HS-27A (cell line): ENCODE measurements at regions not wholly inside any gene's neighbourhood (a gene's known extent, or its start where the extent isn't known, plus 50 kb on each side); places are given as distances from the start of the nearest gene placed in this dataset.

Experiments
- DNase-seq: peaks from one replicate; pipeline ENCODE4 v3.0.0-alpha.2; 2012; ENCODE audit warnings: low read depth, missing footprints

DNA sequence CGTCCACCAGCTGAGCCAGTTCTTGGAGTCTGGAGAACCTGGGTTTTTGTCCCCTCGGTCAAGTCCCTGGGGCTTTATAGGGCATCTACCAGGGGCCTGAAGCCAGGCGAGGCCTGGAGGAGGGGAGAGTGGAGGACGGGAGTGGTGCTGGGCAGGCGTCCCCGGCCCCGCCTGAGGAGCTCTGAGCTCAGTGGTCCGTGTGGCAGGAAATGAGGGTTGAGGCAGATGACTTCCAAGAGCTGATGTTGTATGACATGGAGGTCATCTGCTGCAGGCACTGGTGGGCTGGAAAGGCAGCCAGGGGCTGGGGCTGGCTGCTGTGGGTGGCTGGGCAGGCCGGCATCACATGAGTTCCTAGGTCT lies 118.5 kb upstream of the HS6ST1 start:
- DNase-seq: no peak

DNA sequence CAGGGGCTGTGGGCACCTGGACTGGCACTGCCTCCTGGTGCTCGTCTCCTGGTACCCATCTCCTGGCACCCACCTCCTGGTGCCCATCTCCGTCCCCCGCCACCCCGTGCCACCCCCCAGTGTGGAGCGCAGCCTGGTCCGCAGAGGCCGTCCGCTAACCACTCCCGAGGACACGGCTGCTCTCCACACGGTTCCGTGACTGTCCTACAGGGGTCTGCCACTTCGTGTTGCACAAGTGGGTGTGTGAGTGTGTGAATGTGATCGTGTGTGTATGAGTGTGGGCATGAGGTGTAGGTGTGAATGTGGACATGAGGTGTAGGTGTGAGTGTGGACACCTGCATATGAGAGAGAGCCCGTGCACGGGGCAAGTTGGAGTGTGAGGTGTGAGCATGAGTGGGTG lies 119.4 kb upstream of the HS6ST1 start:
- DNase-seq: no peak

GRCh38 chr2:128438586-128438985 lies 119.9 kb upstream of the HS6ST1 start:
- no peak for DNase-seq

- no peak for DNase-seq
Measured at GRCh38 chr2:128439031-128439790, 120.5 kb upstream of the HS6ST1 start.

GRCh38 chr2:128439791-128440665 lies 121.4 kb upstream of the HS6ST1 start:
- no peak for DNase-seq

DNA sequence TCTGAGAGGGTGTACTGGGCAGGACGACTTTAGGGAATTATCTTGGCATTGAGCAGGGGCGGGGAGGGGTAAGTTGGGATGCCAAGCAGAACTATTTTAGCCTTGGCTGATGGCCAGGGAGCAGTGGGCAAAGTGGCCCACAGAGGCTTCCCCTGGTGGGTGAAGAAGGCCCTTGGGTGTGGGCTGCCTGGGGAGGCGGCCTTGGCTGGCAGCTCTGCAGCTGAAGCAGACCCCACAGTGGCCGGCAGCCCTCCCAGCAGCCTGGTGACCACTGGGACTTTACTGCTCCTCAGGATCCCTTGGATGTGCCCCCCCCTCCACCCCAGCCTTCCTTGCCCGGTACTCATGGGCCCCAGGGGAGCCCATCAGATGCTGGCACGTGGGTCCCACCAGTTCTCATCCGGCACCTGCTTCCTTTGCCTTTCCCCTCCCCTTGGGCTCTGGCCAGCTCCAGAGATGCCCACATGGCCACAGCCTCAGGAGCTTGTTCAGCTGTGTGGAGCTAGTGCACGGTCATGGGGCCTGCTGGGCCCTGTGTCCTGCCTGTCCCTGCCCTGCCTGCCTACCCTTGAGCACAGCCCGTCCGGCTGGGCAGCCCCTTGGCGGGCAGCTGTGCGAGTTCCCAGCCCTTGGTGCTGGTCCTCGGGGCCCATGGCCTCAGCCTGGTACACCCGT lies 122.1 kb upstream of the HS6ST1 start:
- DNase-seq: peak; percentile 66

DNA sequence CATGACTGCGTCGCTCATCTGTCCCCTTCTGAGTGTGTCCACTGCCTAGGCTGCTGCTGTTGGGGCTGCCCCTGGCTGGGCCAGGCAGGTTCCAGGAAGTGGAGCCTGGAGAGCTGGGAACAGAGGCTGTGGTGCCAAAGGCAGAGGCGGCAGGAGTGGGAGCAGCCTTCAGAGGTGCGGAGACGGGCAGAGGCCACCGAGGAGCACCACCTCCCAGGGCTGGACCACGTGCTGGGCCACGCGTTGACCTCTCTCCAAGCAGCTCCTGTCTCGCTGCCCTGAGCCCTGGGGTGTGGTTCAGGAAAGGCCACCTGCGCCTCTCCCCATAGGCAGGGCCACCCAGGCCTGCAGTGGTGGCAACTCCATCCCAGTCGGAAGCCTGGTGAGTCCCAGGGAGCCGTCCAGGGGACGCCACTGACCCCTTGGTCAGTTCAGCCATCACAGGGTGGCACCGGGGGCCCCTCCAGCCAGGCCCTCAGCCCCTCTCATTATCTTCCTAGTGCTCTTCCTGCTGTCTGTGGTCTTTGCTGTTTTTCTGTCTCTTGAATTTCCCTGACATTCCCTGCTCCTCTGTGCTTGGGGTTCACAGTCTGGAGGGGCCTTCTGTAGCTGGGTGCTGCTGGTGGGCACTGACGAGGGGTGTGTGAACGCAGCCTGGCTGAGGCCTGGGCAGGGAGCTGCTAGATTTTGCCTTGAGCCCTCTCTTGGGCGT lies 122.8 kb upstream of the HS6ST1 start:
- DNase-seq: no peak

- DNase-seq: no peak
Measured at GRCh38 chr2:128442053-128442751, 123.5 kb upstream of the HS6ST1 start.

DNA sequence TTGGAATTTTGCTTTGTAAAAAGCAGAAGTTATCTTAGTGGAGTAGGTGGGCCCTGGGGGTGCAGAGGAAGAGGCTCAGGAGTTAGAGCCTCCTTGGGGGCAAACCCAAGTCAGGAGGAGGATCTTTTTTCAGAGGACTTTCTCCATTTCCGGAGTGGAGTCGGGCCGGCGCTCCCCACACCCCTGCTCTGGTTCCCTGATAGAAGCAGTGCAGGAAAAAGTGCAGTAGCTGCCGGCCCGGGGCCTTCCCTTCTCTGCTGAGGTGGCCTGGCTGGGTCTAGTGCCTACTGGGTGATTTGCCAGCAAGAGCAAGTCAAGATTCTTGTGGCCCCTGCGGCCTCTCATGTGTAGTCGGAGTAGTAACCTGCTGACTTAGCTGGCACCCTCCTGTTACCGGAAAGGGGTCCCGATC lies 124.2 kb upstream of the HS6ST1 start:
- DNase-seq: no peak

DNA sequence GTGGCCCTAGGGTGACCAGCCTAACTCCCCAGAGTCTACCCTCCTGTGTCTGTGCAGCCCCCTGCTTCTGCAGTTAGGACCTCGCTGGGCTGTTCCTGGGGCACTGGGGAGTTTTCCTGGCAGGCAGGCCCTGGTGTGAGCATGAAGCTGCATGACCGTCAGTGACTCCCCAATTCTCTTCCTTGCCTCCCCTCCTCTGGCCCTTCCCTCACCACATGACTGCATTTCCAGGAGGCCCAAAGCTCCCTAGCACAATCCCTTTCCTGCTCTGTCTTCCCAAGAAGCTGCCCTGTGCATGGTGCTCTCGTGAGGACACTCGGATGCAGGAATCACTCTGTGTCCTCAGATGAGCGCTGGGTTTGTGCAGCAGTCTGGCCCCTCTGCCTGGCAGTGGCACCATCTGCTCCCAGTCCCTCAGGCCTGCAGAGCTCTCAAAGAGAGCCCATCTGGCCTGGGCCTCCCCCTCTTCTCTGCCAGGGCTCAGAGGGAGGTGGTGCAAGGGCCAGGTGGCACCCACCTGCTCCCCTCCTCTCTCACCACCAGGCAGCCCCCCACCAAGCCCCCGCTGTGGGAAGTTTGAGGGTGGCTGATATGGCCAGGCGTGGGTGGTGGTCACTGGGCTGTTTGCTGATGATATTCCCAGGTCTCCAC lies 125.6 kb upstream of the HS6ST1 start:
- no peak for DNase-seq

- no peak for DNase-seq
Measured at GRCh38 chr2:128444816-128445522, 126.3 kb upstream of the HS6ST1 start.

- no peak for DNase-seq
Measured at GRCh38 chr2:128445523-128445900, 126.8 kb upstream of the HS6ST1 start.

GRCh38 chr2:128446049-128446873 lies 127.6 kb upstream of the HS6ST1 start:
- no peak for DNase-seq

DNA sequence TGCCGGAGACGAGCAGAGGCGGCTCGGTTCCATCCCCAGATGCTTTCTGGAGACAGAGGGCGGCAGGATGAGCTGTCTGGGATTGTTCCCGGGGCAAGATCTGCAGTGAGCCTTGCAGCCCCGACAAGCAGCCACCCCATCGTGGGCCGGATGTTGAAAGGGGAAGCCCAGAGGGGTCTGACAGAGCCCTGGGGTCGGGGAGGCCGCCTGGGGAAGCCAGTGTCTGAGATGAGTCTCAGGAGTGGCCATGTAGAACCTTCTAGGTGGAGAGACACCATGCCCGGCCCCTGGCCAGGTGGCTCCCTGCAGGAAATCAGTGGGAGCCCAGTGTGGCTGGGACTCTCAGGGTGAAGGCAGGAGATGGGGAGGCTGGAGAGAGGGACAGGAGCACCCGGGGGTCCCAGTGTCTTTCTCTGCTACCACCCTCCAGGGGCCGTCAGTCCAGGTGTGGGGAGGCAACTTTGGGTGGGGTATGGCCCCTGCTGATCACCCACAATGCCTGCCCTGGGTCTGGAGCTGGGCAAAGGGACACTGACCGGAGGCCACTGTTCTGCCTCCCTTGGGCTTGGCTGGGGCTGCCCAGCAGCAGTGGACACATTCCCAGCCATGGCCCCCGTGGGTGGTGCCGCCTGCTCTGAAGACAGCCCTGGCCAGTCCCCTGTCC lies 128.3 kb upstream of the HS6ST1 start:
- no peak for DNase-seq

DNA sequence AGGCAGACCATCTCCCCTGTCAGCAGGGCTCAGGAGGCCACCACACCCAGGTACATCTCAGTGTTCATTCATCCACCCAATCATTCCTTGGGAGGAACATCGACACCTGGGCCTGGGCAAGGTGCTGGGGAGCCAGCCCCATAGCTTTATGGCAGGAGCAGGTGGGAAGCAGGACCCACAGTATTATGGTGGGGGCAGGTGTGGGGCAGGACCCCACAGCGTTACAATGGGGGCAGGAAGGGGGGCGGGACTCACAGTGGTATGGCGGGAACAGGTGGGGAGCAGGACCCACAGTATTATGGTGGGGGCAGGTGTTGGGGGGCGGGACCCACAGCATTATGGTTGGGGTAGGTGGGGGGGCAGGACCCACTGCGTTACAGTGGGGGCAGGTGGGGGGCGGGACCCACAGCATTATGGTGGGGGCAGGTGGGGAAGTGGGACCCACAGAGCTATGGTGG lies 128.9 kb upstream of the HS6ST1 start:
- DNase-seq: no peak

- no peak for DNase-seq
Measured at GRCh38 chr2:128448331-128449225, 129.9 kb upstream of the HS6ST1 start.

DNA sequence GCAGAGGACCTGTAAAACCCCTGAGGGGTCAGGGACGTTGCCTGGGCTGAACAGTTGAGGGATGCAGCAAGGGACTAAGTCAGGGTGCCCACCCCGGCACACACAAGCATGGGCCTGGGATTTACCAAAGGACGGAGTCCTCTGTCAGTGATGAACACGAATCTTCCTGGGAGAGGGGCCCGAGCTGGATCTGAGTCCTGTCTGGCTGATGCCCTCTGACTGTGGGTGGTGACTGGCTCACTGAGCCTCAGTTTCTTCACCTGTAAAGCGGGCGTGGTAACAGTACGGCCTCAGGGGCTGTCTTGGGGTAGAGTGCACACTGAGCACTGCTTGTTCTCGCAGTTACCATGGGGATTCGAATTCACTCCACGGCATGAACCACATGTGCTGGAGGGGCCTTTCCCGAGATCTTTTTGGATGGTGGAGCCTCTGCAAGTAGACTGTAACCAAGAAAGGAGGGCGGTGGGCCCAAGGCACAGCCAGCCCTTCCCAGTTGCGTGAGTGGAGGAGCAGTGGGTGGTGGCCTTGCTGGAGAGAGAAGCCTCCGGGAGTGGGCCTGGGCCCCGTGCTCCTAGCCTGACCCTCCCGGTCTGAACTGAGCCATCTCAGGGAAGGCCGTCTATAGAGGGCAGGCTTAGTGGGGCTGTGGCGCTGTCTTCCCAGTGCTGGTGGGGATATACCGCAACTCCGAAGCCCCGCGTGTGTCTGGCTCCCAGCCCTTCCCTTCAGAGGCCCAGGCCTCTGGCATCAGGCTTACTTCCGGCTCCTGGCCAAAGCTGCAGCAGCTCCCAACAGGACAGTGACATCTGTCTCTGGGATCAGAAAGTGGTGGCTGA lies 130.8 kb upstream of the HS6ST1 start:
- DNase-seq: no peak
